ENCODE measurements at regions not wholly inside any gene's neighbourhood (a gene's known extent, or its start where the extent isn't known, plus 50 kb on each side); places are given as distances from the start of the nearest gene placed in this dataset.

- no peak for DNase-seq (ENCODE audit: low read depth)
- no peak for TF ChIP-seq CTCF (IDR thresholded peaks at IDR 0.05; ENCODE audit: insufficient read depth, low read length)
Observed at GRCh38 chr4:11869191-11869870, 440.6 kb upstream of the HS3ST1 start.

GRCh38 chr4:11866391-11866790 is 437.7 kb upstream of the HS3ST1 start:
- no peak overlapping the region for H3K4me3 ChIP-seq (ENCODE audit: low read depth, low read length)
- DNase-seq (ENCODE audit: low read depth): no peak
- TF ChIP-seq CTCF (IDR thresholded peaks at IDR 0.05; ENCODE audit: insufficient read depth, low read length): no peak

More at GRCh38 chr4:11869191-11869870, 440.6 kb upstream of the HS3ST1 start:
- no peak overlapping the region for H3K4me3 ChIP-seq (ENCODE audit: low read depth, low read length)

GRCh38 chr4:11860996-11861395 is 432.3 kb upstream of the HS3ST1 start:
- no peak overlapping the region for H3K4me3 ChIP-seq (ENCODE audit: low read depth, low read length)
- DNase-seq (ENCODE audit: low read depth): no peak
- TF ChIP-seq CTCF (IDR thresholded peaks at IDR 0.05; ENCODE audit: insufficient read depth, low read length): no peak

- no peak for TF ChIP-seq CTCF (IDR thresholded peaks at IDR 0.05; ENCODE audit: insufficient read depth, low read length)
- no peak for DNase-seq (ENCODE audit: low read depth)
Observed at GRCh38 chr4:11857881-11858280, 429.2 kb upstream of the HS3ST1 start.

GRCh38 chr4:11847167-11847566 is 418.5 kb upstream of the HS3ST1 start:
- no peak overlapping the region for H3K4me3 ChIP-seq (ENCODE audit: low read depth, low read length)
- TF ChIP-seq CTCF (IDR thresholded peaks at IDR 0.05; ENCODE audit: insufficient read depth, low read length): no peak
- DNase-seq (ENCODE audit: low read depth): peak; percentile 66

More at GRCh38 chr4:11857881-11858280, 429.2 kb upstream of the HS3ST1 start:
- no peak overlapping the region for H3K4me3 ChIP-seq (ENCODE audit: low read depth, low read length)

GRCh38 chr4:11843927-11844326 is 415.2 kb upstream of the HS3ST1 start:
- TF ChIP-seq CTCF (IDR thresholded peaks at IDR 0.05; ENCODE audit: insufficient read depth, low read length): no peak
- no peak overlapping the region for H3K4me3 ChIP-seq (ENCODE audit: low read depth, low read length)
- DNase-seq (ENCODE audit: low read depth): no peak

- no peak for DNase-seq (ENCODE audit: low read depth)
- TF ChIP-seq CTCF (IDR thresholded peaks at IDR 0.05; ENCODE audit: insufficient read depth, low read length): no peak
Observed at GRCh38 chr4:11843340-11843739, 414.6 kb upstream of the HS3ST1 start.

More at GRCh38 chr4:11843340-11843739, 414.6 kb upstream of the HS3ST1 start:
- no peak overlapping the region for H3K4me3 ChIP-seq (ENCODE audit: low read depth, low read length)
